Left renal pelvis (tissue), 4 donors: ENCODE measurements at regions not wholly inside any gene's neighbourhood (a gene's known extent, or its start where the extent isn't known, plus 50 kb on each side); places are given as distances from the start of the nearest gene placed in this dataset.
"Not testable (repeated sequence)": the region's sequence is repeated elsewhere in the genome, so short reads cannot be mapped to it uniquely, and the experiment has no call there.

Source experiments
- DNase-seq, 4 donors: peaks; one replicate each; pipeline ENCODE4 v3.0.0-alpha.2; 2013; ENCODE audit warnings: low read depth in 4 of 4, low spot score in 3 of 4

DNA sequence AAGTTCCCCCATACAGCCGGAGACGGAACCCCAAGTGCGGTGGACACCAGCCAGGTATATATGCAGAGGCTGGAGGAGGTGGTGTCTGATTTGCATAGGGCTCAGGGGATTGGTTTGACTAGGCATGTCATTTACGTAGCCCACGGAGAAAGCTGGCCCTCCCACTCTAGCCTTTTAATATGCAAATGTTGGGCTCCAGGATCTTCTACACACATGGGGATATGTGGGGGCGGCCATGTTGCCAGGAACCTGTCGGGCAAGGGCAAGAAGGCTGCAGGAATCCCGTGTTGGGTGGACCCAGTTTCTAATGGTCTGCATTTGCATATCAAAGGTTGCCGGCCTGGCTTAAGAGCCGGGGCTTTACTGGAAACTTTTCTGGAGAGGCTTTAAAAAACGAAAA lies 57.4 kb downstream of the FTHL17 start:
- not testable (repeated sequence) for DNase-seq

DNA sequence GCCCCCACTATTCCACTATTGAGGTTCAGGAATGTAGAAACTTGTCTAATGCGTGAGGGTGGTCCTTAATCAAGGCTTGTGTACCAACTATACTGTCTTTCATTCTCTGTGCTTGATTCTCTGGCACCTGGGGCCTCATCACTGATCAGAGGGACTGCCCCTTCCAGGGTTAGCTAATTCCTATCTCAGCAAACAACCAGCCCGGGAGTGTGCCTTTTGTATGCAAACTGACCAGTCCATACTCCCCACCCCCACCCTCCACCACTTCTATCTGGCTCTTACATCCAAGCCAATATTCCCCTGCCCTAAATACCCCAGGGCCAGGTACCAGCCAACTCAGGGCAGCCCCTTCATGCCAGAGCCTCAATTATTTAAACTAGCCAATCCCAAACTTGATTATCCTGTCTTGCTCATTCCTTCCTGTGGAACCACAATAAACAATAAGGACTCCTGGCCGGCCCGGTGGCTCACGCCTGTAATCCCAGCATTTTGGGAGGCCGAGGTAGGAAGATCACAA lies 59.3 kb downstream of the FTHL17 start:
- no peak for DNase-seq

DNA sequence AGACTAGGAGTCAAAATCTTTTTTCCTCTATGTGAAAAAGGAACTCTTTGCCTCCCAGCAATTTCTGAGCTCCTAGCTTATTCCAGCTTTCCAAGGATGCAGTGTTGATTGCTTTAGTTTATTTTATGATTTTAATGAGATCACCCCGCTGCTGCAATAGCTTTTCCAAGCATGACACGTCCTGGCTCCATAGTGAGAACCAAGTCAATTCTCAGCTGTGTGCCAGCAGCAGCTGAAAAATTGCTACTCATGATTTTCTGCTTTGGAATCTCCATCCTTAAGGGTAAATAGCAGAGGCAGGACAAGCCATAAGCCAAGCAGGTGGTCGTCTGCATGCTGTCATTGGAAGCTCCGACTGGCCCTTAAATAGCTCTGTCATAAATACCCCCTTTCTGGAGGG lies 64.5 kb downstream of the FTHL17 start:
- DNase-seq, result no peak

DNA sequence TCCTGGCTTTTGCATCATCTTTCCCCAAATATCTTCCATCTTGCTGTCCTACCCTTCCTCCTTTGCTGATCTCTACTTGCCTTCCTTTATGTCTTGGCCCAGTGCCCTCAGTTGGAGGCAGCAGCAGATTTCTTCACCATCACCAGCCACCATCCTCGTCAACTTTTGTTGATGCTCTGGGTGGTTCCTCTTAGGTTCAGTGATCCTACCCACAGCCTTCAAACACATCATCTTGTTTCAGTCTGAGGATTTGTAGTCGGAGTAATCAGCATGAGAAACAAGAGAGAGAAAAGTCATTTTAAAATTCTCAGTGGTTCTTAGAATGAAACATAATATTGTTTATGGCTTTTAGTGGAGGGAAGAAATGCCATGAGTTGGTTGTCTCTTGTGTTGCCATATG lies 65.8 kb downstream of the FTHL17 start:
- DNase-seq, result no peak

DNA sequence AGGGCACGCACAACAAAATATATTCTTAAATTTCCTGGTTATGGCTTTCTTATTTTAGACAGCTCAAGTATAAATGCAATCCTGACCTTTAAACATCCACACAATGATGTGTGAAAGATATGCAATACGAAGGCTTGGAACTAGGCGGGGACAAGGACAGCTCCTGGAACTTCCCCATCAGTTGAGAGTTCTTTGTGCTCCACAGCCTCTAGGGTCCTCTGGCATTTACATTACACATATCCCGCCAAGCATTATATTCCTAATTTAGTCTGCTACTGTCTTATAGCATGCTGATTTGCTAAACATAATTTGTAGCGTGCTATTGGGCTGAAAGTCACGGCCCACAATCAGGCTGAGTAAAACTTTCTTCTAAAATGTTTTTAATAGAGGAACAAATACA lies 74.4 kb downstream of the FTHL17 start:
- DNase-seq, result no peak

DNA sequence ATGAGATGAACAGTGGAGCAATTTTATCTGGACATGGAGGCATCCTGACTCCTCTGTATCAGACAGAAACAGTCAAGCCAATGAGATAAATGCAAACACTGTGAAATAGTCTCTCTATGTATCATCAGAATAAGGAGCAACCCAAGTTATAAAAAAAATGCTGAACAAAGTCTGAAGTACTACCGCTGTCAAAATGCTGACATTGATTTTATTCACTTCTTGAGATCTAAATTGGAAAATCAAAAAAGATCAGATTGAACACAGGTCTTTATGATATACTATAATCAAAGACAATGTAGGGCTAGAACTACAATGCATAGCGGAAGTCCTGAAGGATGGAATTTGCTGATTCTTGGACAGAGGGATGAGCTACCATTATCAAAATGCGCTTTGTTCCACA lies 76.1 kb downstream of the FTHL17 start:
- DNase-seq, result no peak

DNA sequence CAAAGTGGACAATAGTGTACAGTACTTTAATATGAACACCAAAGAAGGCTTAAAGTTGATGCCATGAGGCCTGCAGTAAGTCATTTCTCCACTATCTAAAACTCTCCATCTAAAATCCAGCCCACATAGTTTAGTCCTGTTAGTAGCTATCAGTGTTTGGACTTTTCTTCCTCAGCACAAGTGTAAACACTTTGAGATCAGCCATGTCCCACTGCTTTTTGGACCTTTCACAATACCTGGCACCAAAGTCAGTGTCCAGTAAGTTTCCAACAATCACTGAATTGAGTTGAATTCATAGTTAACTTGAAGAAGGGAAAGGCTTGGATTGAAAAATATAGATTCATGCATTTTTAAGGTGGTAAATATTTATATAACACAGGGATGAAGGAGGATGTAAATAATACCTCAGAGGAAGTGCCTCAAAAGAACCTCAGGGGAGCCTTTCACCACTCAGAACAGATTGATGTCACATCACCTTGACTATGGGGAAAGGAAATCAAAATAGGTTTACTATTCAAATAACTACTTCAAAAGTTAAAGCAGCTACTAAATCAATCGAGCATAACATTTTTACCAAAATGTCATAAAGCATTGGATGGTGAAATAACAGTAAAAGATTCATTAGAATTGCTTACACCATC lies 76.7 kb downstream of the FTHL17 start:
- no peak for DNase-seq

DNA sequence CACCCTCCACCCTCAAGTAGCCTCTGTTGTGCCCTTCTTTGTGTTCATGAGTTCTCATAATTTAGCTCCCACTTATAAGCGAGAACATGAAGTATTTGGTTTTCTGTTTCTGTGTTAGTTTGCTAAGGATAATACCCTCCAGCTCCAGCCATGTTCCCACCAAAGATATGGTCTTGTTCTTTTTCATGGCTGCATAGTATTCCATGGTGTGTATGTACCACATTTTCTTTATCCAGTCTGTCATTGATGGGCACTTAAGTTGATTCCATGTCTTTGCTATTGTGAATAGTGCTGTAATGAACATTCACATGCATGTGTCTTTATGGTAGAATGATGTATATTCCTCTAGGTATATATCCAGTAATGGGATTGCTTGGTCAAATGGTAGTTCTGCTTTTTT lies 77.8 kb downstream of the FTHL17 start:
- DNase-seq, result not testable (repeated sequence)

DNA sequence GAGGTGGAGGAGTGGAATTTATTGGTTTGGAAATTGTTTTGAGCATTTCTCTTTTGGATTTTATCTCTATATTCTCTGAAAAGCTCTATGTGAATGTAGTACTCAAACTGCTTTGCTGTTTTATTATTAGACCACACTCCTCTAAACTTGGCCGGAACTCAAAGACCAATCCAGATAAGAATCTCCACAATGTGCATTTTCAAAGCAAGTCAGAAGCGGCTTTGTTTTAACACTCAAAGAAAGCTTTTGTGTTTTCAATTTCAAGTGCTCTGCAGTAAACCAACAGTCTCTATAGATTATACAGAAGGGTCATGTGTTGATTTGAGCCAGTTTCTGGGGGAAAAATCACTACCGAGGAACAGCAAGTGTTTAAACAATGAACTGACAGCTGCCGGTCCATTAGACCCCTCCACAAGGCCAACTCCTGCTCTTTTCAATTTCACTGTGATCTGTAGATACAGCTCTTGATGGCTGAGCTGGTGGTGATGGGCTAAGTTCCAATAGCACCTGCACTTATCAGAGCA lies 79.4 kb downstream of the FTHL17 start:
- DNase-seq, result no peak

DNA sequence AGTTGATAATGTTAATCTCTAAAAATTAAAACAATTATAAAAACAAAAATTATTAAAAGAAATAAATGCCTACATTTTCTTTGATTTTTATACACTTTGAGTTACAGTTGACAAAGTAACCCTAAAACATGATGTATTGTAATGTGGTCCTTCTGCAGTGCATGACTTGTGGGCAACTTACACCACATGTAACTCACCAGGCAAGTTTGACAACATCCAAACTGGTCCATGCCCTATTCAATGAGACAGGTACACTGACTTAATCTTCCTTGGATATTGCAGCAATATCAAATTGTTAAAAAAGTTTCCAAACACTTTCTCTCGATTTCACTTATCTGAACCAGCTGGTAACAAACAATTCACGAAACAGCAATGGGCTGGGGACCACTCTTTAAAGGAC lies 81.5 kb downstream of the FTHL17 start:
- DNase-seq, result no peak

DNA sequence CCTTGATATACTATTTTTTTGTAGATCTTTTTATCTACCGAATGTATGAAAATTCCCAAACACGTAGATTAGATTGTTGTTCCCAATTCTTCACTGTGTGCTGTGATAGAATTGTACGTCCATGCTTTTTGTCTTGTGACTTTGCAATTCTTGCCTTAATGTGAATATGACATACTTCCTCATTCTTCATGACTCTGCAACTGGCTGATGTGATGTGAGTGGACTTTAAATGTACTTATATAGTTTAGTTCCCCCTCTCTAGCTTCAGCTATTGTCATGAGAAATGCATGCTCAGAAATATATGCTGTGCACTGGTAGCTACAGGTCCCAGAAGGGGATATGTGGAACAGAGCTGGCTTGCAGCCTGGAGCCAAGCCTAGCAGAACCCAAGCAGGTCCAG lies 89.4 kb downstream of the FTHL17 start:
- DNase-seq, result no peak

DNA sequence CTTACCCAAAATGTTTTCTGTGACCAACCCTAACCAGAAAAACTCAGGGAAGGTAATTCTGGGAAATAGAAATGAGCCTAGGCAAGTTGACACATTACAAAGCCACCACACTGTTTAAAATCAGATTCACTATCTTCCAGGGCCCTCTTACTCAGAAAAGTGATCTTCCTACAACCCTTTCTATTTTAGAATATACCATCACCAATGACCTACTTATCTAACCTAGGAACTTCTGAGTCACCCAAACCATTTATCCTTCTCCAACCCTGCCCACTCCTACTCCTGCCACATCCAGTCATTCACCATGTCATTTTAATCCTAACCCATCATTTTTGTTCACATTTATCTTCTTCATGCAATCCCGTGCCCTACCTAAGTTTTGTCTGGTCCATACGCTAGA lies 89.9 kb downstream of the FTHL17 start:
- DNase-seq, result no peak

DNA sequence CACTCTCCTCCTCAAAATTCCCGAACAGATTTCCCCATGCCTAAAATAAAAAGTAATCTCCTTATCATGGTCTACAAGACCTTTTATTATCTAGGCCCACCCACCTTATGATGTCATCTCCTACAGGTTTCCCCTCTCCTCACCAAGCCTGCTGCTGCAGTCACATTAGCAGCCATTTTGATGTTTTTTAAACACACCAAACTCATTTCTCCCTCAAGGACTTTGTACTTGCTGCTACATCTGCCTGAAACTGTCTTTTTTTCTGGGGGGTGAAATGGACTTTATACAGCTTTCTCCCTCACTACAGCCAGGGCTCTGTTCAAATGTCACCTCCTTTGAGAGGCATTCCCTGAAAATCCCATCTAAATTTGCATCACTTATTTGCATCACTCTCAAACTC lies 90.2 kb upstream of the TAB3 start:
- no peak for DNase-seq

DNA sequence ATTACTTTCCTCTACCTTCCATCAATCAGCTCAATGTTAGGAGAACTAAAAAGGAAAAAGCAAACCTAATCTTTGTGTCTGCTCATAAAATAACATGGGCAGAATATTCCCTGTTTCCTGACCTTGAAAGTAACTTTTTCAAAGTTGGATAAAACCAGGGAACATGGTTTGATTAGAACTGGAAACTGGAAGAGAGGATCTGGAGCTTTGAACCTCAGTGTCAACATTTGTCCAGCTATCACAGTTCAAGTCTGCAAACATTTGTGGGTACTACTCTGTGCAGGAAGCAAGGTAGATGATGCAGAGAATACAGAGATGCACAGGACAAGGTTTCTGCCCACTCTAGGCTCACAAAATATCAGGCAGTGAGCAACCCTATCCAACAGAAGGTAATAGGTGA lies 86.4 kb upstream of the TAB3 start:
- no peak for DNase-seq

DNA sequence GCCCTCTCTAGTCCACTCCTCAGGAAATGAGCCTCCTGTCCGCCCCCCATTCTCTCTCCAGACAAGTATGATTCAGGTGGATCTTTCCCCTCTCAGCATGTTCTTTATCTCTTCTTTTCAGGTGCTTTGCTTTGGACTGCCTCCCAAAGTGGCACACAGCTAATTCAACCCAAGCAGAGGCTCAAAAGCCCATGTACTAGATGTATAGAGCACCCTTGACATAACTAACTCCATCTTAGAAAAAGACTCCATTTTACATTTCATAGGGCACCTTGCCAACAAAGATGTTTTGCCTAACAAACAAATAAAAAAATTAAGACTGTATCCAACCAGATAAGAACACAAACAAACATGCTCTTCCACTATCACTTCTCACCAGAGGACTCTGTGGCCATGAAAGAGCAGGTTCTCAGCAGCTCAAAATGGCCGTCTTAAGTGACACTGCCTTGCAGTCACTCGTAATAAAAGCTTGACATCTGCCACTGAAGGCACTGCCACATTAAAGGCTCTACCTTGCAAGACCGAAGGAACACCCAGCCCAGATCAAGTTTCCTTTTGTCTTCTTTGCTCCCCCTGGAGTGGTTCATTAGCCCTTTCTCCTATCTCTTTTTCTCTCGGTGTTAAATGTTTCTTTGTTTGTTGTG lies 84.9 kb upstream of the TAB3 start:
- DNase-seq, result no peak

DNA sequence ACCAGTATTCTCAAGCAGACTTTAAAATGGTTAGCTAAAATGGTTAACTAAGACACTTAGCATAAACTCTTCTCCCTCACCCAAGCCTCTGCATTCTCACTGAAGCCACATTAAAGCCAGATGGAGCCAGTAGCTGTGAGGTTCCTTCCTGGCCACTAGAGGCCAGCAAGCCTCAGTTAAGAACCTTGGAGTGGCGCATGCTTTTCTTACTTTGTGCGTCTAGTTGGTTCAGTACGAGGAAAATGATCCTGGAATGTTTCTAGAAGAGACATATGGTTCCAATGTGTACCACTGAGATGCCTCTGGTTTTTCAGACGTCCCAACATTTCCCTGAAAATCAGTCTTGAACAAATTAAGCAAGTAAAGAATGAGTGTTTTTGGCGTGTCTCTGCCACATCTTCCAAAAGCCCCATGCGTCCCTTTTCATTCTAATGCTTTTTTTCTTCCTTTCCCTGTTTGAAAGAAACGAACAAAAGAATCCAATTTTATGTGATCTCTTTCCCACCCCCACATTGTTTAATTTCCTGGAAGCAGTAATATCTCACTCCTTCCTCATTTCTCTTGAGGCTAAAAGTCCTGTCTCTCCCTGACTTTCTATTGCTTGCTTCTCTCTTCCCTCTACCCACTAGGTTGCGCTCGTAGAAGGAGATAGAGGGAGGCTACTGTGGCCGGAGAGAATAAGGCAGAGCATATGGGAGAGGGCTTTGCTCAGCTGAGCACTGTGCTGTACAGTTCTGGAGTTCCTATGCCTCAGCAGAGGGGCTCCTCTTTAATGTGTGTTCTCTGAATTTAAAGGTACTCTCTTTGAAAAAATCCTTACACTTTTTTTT lies 82.9 kb upstream of the TAB3 start:
- peak in 1 of 4 donors; percentile 11 for DNase-seq

DNA sequence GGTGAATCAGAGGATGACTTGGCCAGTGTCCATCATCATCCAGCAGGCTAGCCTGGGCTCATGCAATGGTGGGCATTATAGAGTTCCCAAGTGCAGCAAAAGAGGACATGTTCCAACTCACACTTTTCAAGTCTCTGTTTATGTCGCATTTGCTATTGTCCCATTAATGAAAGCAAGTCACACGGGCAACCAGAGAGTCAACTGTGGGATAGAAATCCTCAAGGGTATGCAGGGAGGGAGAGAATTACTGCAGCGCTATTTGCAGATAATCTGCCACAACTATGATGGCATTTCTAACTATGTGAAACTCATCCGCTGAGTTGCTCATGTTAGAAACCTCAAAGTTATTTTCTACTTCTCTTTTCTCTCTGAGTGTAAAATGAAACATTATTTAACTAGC lies 78.5 kb upstream of the TAB3 start:
- no peak for DNase-seq

DNA sequence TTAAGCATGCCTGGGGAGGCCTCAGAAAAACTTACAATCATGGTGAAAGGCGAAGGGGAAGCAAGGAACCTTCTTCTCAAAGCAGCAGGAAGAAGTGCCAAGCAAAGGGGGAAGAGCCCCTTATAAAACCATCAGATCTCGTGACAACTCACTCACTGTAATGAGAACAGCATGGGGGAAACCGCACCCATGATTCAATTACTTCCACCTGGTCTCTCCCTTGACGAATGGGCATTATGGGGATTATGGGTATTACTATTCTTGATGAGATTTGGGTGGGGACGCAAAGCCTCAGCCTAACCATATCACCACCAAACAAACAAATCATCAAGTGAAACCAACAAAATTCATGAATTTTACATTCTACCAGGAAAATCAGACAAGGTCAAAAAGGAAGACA lies 76.7 kb upstream of the TAB3 start:
- no peak for DNase-seq

DNA sequence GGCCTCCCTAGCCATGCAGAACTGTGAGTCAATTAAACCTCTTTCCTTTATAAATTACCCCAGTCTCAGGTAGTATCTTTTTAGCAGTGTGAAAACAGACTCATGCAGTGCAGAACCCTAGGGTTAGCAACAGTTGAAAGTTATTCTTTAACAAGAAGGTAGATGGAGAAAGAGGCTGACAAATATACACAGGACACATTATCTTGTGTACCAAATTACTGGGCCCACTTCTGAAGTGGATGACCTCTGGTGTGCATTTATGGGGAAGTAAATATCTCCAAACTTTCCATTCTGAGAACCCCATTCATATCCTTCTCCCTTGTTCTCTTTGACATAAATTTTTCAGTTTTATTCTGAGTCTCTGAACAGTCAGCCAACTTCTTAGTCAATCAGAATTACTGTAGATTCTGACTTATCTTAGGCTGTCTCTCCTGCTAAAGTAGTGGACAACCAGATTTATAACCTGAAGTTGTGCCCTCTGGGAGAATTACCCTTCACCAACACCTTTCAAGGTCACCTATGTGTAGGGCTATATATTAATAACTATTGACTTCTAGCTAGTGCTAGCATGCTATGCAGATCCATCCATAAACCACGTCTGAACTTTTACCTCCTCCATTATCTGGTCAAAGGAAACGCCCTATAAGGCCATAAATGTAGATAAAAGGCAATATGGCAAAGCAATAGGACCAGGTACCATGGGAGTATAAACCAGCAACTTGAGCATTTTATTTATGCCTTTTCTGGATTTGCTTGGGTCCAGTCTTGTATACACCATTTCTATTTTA lies 72.5 kb upstream of the TAB3 start:
- no peak for DNase-seq

DNA sequence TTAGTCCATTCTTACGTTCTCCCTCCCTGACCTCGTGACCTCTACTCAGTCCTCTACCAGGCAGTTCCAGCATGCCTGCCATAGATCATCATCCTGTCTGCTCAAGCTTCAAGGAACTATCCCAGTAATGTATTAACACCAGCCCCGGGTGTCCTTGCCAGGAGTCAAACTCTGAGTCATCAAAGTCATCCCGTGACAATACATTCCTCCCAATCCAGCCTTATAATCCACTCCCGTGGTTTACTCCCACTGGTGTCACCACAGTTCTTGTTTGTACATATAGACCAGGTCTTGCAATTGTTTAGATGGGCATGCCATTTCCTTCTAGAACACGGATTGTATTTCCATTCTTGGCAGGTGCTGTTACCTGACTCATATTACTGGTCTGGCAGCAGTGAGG lies 68.7 kb upstream of the TAB3 start:
- DNase-seq, result no peak

DNA sequence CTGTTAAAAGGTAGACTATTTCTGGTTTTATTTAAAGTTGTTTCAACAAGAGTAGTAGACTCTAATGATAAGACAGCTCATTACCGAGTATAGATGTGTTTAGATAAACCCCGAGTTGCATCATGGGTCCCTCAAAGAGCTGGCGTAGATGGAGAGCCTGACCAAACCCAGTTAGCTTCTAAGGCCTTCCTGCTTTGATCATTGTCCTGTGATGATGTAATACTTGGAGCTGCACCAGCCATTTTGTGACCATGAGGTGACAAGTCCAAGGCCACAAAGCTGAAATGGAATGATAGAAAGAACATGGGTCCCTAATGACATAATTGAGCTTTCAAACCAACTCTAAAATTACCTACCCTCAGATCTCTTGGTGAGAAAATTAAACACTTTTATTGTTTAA lies 66.6 kb upstream of the TAB3 start:
- DNase-seq, result no peak
